ENCODE measurements at regions not wholly inside any gene's neighbourhood (a gene's known extent, or its start where the extent isn't known, plus 50 kb on each side); places are given as distances from the start of the nearest gene placed in this dataset.

GRCh38 chr2:60678551-60678950 lies 77.5 kb upstream of the PAPOLG start:
- Histone ChIP-seq H3F3A (ENCODE audit: insufficient read depth, low read length) (no peaks in the 10 kb centered on the region), H3K79me2 (ENCODE audit: insufficient read depth, low read length) (no peaks in the 10 kb centered on the region), H3K4me3 (ENCODE audit: low read depth, low read length, poor library complexity, severe bottlenecking) (no peak overlapping the region), H3K4me1 (ENCODE audit: insufficient read depth, low read length, severe bottlenecking) (no peaks in the 10 kb centered on the region), H3K27ac (ENCODE audit: low read depth, low read length, poor library complexity, severe bottlenecking) (no peak overlapping the region), H4K20me1 (ENCODE audit: insufficient read depth, low read length) (no peaks in the 10 kb centered on the region), H3K9ac (ENCODE audit: low read length) (no peak overlapping the region), H2AFZ (ENCODE audit: low read length) (no peak overlapping the region), H3K9me2 (ENCODE audit: low read depth, low read length) (no peaks in the 10 kb centered on the region), H3K27me3 (ENCODE audit: insufficient read depth, low read length) (peaks cover 9% of the 10 kb centered on the region), H3K36me3 (ENCODE audit: insufficient read depth, low read length) (no peaks in the 10 kb centered on the region), H3K9me3 (ENCODE audit: low read length) (no peaks in the 10 kb centered on the region), H3K4me2 (ENCODE audit: low read length) (no peak overlapping the region)
- TF ChIP-seq CTCF (IDR thresholded peaks at IDR 0.05; ENCODE audit: low read length) (no peak), EZH2 (IDR thresholded peaks at IDR 0.05; ENCODE audit: borderline replicate concordance, low read length) (no peak)

GRCh38 chr2:60679036-60679780 lies 76.9 kb upstream of the PAPOLG start:
- Histone ChIP-seq H3K4me1 (ENCODE audit: insufficient read depth, low read length, severe bottlenecking) (no peaks in the 10 kb centered on the region), H2AFZ (ENCODE audit: low read length) (no peak overlapping the region), H3K9me2 (ENCODE audit: low read depth, low read length) (no peaks in the 10 kb centered on the region), H3K27me3 (ENCODE audit: insufficient read depth, low read length) (peaks cover 9% of the 10 kb centered on the region), H3K4me2 (ENCODE audit: low read length) (no peak overlapping the region), H3K27ac (ENCODE audit: low read depth, low read length, poor library complexity, severe bottlenecking) (no peak overlapping the region), H3K36me3 (ENCODE audit: insufficient read depth, low read length) (no peaks in the 10 kb centered on the region), H3F3A (ENCODE audit: insufficient read depth, low read length) (no peaks in the 10 kb centered on the region), H4K20me1 (ENCODE audit: insufficient read depth, low read length) (no peaks in the 10 kb centered on the region), H3K79me2 (ENCODE audit: insufficient read depth, low read length) (no peaks in the 10 kb centered on the region), H3K9ac (ENCODE audit: low read length) (no peak overlapping the region), H3K9me3 (ENCODE audit: low read length) (no peaks in the 10 kb centered on the region), H3K4me3 (ENCODE audit: low read depth, low read length, poor library complexity, severe bottlenecking) (no peak overlapping the region)
- no peak for TF ChIP-seq EZH2 (IDR thresholded peaks at IDR 0.05; ENCODE audit: borderline replicate concordance, low read length)
- no peak for TF ChIP-seq CTCF (IDR thresholded peaks at IDR 0.05; ENCODE audit: low read length)

DNA sequence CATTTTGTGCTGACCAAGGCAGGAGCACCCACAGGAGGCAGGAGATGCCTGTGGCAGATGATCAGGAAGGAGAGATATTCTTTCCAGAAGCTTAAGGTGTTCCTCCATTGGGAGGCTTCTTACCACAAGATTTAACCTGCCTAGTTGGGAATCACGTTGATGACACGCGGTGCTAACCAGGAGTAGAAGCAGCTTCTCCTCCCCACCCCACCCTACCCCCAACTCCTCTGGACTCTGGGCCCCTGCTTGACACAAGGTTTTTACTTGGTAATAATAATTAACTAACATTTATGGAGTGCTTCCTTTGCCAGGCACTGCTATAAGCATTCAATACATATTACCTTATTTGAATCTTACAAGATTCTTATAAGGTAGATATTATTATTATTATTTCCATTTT lies 62.5 kb upstream of the PAPOLG start:
- Histone ChIP-seq H4K20me1 (ENCODE audit: insufficient read depth, low read length) (no peaks in the 10 kb centered on the region), H3K9me2 (ENCODE audit: low read depth, low read length) (no peaks in the 10 kb centered on the region), H3K4me3 (ENCODE audit: low read depth, low read length, poor library complexity, severe bottlenecking) (no peak overlapping the region), H3K36me3 (ENCODE audit: insufficient read depth, low read length) (no peaks in the 10 kb centered on the region), H3K4me1 (ENCODE audit: insufficient read depth, low read length, severe bottlenecking) (no peaks in the 10 kb centered on the region), H3K27ac (ENCODE audit: low read depth, low read length, poor library complexity, severe bottlenecking) (no peak overlapping the region), H3K27me3 (ENCODE audit: insufficient read depth, low read length) (peaks cover 4% of the 10 kb centered on the region; the same call in 1 of the 2 replicates), H3K79me2 (ENCODE audit: insufficient read depth, low read length) (no peaks in the 10 kb centered on the region), H3K9ac (ENCODE audit: low read length) (no peak overlapping the region), H3K4me2 (ENCODE audit: low read length) (no peak overlapping the region), H2AFZ (ENCODE audit: low read length) (no peak overlapping the region), H3K9me3 (ENCODE audit: low read length) (no peaks in the 10 kb centered on the region), H3F3A (ENCODE audit: insufficient read depth, low read length) (no peaks in the 10 kb centered on the region)
- no peak for TF ChIP-seq EZH2 (IDR thresholded peaks at IDR 0.05; ENCODE audit: borderline replicate concordance, low read length)
- TF ChIP-seq CTCF (IDR thresholded peaks at IDR 0.05; ENCODE audit: low read length) = no peak
